HuH-7 (cell line): ENCODE measurements at regions not wholly inside any gene's neighbourhood (a gene's known extent, or its start where the extent isn't known, plus 50 kb on each side); places are given as distances from the start of the nearest gene placed in this dataset.

Source experiments
- DNase-seq: peaks from one replicate; pipeline ENCODE4 v3.0.0; 2011; ENCODE audit warnings: low spot score

DNA sequence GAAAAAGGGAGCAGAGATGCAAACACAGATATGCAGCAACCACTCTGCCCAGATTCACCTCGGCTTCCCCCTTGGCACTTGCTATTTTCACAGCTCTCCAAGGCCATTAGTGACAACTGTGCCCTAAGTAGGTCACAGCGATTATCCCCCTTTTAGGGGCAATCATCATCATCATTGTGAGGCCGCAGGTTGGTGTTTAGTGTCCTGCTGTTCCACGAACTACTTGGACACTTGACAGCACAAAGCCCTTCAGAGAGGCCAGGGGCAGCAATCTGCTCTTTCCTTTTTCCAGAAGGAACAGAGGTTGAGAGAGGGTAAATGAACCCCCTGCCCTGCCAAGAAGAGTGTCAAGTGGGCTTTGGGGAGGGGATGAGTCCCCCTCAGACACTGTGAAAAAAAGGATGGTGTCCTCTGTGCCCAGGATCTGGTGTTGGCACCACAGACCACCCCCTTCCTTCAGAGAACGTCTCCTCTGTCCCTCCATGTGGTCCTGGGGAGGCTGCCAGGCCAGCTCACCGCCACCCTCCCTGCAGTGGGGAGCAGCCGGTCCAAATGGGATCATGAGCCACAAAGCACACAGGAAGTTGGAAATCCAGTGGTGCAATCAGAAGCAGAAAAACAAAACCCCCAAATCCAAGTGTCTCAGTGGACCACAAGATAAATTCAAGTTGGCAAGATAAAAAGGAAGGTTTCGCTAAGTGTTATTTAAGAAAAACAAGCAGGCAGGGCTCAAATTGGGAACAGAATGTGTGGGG lies 78.4 kb upstream of the MED9 start:
- DNase-seq, result no peak

DNA sequence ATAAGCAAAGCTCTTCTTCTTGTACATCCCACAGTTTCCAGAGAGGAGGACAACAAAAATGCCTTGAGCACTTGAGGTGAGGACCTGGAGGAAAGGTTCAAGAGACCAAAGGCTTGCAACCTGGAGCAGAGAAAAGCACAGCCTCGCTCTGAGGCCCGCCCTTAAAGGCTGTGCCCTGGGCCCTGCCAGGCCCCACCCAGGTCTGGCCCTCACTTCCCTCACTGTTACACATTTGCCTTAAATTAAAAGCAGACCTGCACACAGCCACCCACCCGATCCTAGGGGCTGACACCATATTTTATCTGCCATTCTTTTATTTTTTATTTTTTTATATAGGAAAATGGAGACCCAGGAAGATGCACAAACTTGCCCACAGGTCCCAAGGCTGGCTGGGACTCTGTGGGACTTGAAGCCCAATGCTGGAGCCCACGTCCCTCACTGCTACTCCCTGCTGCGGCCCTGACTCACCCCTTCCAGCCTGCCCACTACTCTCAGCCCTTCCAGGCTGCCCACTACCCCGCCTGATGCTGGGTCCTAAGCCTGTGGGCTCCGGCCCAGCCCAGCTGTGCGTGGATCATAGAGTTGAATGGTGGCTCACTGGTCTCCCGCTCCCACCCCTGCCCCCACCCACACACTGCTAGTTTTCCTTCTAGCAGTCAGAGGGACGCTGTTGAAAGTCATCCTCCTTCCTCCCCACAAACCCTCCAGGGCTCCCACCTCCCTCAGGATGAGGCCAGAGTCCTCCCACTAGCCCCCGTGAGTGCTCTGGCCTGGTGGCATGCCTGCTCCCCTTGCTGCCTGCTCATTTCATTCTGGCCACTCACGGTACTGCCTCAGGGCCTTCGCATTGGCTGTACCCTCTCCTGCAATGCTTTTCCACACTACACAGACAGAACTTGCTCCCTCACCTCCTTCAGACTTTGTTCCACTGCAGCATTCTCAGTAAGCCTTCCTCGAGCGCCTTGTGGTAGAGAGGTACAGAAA lies 77.6 kb upstream of the MED9 start:
- DNase-seq, result no peak

DNA sequence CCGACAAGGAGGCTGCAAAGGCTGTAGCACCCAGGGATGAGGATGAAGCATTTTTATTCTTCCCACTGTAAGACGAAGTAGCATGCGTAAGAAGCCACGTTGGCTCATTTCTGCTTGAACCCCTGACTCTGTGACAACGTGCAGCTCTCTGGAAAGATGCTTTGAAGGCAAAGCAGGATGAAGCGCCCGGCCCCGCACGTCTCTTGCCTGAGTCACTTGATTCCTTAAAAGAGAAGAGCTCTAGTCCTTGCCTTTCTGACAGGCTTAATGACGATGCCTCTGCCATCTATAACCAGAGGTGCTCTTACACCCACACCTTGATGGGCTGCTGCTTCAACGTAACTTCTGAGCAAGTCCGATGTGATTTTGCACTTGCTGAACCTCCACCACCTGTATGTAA lies 76.7 kb upstream of the MED9 start:
- DNase-seq, result no peak

DNA sequence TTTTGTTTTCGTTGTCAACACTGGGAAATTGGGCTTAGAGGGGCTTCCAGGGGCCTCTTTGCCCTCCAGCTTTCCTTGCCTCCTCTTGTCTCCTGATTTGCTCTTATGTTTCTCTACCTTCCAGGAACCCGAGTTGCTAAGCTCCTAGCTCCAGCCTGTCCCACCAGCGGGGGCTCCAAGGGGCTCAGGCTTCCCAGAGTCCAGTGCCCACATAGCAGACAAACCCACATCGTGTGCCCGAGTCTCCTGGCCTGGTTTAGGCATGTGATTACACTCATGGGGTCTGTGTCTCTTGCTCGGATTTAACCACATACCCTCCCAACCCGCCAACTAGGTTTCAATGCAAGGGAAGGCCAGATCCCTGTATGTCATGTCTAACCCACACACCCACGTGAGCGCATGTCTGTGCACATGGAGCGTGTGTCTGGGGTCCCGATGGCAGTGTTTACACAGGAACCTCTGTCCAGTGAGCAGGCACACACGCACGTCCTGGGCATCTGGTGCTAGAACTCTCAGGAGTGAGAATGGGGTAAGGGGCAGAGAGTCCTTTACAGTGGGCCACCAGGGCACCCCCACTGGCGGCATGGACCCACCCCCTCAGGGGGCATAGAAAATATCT lies 76.1 kb upstream of the MED9 start:
- no peak for DNase-seq

DNA sequence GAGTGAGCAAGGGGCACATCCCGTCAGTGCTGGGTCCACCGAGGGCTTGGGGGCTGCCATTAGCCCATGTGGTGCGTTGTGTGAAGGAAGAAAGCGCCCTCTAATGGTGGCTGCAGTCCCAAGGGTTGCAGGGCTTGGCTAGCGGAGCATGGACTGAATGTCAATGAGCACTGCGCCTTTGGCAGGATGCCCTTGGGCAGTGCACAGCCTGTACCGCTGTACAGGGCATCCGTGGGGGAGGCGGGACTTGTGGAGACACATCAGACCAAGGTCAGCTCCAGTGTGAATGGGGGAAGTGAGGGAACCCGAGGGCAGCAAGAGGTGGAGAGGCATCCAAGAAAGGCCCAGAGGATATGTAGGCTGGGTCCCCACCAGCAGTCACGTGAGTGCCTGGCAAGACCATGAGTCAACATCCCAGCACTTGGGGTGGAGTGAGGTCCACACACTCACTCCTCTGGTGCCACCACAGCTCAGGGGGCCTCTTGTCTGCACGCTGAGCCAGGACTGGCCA lies 75.5 kb upstream of the MED9 start:
- DNase-seq, result no peak

DNA sequence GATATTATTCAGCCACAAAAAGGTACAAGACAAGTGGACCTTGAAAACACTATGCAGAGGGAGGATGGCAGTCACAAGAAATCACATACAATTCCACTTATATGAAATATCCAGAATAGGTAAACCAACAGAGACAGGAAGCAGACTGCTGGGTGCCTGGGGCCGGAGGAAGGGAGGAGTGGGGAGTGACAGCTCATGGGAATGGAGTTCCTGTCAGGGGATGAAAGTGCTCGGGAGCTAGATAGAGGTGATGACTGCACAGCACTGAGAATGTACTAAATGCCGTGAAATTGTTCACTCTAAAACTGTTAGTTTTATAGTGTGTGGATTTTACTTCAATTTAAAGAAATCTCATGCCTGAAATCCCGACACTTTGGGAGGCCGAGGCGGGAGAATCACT lies 74.2 kb upstream of the MED9 start:
- DNase-seq, result no peak

DNA sequence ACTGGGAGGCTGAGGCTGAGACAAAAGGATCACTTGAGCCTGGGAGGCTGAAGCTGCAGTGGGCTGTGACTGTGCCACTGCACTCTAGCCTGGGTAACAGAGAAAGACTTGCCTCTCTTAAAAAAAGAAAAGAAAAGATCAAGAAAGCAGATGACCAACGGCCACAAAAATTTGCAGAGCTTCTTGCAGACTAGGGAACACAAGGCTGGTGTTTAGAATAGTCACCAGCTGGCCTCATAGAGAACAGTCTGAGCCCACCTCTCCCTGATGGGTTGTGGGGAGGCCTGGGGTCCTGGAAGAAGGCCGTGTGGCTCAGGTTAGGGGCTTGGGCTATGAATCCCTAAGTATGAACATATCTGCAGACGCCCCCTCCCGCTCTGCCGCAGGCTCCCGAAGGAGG lies 73.7 kb upstream of the MED9 start:
- DNase-seq, result no peak

DNA sequence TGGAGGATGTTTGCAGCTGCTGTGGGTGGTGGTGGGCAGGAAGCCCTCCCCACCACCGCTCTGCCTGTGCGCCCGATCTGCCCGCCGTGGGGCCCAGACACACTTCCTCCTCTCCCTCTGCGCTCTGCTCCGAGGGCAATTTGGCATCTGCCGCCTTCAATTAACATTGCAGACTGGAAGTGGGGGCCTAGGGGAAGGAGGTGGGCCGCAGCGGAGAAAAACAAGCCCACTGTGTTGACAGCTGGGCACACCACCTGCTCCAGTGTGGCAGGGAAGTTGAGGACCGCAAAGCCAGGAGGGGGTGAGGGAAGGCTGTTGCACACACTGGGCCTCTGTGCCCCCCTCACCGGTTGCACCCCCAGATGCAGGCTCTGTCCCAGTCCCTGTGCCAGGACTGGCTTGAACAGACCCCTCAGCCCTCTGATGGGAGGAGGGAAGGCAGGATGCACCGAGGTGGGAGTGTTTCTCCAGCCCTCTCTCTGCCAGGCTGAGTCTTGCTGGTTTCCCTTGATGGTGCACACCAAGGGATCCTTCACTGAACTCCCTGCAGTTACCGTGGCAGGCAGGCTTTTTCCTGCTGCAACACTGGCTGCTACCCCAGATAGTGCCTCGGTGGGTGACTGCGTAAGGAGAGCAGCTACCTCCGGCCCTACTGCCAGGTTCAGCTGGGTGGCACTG lies 72.8 kb upstream of the MED9 start:
- DNase-seq, result no peak

GRCh38 chr17:17405673-17406072 lies 71.1 kb upstream of the MED9 start:
- no peak for DNase-seq

DNA sequence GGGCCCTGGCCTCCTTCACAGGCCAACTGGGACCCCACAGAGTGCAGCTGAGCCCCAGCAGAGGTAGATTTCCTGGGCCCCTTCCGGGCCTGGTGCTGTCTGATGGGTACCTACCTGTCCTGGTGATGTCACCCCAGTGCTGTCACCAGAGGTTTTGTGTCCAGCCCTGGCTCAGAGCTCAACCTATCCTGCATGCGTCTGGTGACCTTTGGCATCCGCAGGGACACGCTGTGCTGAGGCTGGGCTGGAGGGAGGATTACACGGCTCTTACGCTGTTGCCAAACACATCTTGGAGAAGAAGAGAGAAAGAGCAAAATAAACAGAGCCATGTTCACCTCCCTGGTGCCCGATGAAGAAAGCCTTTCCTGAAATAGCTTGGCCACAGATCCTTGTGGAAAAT lies 70.6 kb upstream of the MED9 start:
- DNase-seq, result no peak

DNA sequence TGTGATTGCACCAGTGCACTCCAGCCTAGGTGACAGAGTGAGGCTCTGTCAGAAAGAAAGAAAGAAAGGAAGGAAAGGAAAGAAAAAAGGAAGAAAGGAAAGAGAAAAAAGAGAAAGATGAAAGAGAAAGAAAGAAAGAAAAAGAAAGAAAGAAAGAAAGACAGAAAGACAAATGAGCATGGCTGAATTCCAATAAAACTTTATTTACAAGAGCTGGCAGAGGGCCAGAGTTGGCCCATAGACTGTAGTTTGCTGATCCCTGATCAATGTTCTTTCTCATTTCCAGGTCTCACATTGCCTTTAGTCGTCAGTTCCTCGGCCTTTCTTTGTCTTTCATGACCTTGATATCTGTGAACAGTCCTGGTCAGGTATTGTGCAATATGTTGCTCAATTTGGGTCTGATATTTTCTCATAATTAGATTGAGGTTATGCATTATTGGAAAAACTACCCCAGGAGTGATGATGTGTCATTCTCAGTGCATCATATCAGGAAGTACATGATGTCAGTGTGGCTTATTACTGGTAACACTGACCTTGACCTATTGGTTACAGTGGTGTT lies 68.5 kb upstream of the MED9 start:
- DNase-seq, result no peak

DNA sequence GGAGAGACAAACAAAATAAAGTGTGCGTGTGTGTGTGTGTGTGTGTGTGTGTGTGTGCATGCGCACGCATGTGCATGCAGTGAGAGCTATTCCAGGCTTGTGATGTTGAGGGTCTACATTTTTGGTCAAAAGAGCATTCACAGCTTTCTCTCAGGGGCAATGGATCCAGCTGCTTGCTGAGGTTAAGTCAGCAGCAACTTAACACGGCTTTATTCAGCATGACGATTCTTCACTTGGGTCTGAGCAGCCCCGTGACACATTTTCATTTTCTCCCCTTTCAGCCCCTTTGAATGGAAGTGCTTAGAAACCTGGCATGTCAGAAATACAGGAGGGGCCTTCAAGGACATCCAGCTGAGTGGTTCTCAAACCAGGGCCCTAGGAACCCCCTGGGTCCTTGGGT lies 66.4 kb upstream of the MED9 start:
- no peak for DNase-seq

DNA sequence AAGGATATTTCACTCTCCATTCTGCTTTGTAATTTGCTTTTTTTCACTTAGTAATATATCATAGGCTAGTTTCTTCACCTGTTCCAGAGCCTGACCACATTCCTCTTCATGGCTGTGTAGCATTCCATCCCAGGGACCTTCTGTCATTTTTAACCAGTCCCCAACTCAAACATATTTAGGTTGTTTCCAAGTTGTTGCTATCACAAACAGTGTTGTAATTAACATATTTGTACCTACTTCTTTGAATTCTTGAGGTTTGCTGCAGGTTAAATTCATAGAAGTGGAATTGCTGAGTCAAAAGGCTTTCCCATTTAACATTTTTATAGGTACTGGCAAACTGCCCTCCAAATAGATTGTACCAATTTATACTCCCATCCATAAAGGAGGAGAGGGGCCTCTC lies 65.1 kb upstream of the MED9 start:
- DNase-seq, result no peak

DNA sequence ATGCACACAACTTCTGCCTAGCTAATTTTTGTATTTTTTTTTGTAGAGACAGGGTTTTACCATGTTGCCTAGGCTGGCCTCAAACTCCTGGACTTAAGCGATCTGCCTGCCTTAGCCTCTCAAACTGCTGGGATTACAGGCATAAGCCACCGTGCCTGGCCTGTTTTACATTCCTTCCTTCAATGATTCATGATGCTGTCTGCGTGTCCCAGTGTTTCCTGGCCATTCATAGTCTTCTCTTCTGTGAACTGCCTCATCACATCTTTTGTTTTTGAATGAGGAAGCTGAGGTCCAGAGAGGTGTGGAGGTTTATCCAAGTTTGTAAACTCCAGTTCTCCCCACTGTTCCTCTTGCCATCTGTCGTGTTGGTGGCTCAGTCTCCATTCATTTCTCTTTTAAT lies 64.5 kb upstream of the MED9 start:
- no peak for DNase-seq

DNA sequence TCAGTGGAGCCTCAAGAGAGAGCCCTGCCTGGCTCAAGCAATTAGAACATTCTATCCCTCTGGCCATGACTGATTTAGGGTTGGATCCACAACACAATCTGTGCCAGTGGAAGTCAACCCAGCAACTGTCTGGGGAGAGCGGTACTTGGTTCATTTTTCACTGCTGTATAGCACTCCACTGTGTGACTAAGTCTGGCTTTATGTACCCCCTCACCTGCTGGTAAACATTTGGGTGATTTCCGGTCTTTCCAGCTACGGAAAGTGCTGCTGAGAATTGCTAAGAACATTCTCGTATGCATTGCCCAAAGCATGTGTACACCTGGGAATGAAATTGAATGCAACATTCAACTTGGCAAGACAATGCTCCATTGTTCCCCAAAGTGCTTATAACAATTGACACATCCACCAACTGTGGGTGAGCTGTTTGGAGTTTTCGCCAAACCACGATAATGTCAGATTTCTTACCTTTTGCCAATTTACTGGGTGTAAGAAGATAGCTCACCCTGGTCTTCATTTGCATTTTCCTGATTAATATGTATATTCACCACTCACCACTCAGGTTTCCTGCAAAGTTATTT lies 63.5 kb upstream of the MED9 start:
- DNase-seq, result no peak

DNA sequence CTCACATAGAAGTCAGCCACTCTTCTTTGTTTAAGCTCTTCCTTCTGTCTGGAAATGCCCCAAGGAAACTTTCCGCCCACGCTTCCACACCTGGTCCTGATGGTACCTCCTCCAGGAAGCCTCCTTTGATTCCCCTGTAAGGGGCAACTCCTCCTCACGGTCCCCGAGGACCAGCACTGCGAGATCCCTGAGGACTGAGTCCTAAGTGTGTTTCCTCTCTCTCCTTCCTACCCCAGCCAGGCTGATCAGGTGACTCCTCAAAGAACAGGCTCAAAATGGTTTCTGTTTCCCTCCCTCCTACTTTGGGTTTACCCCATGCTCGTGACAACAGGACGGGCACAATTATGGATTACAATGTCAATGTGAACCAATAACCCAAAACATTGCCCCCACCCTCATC lies 63.0 kb upstream of the MED9 start:
- no peak for DNase-seq

GRCh38 chr17:17414341-17414805 lies 62.4 kb upstream of the MED9 start:
- DNase-seq, result no peak

GRCh38 chr17:17415006-17415405 lies 61.8 kb upstream of the MED9 start:
- DNase-seq, result no peak

DNA sequence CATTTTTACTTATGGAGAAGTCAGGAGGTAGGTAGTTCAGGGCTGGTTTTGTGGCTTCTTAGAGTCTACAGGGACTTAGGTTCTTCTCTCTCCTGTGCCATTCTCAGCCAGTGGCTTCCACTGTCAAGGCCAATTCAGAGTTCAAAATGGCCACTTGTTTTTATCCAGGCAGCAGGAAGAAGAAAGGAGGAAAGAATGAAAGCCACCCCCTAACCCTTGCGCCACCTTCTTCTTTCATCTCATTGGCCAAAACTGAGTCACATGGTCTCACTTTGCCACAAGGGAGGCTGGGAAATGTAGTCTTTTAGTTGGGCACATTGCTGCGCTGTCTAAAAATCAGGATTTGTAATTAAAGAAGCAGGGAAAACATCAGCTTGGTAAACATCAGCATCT lies 60.8 kb upstream of the MED9 start:
- peak; percentile 52 for DNase-seq

- no peak for DNase-seq
Observed at GRCh38 chr17:17416400-17417360, 60.1 kb upstream of the MED9 start.
